Mammary epithelial cell (primary cell): ENCODE measurements at regions not wholly inside any gene's neighbourhood (a gene's known extent, or its start where the extent isn't known, plus 50 kb on each side); places are given as distances from the start of the nearest gene placed in this dataset.
"Not testable (repeated sequence)": the region's sequence is repeated elsewhere in the genome, so short reads cannot be mapped to it uniquely, and the experiment has no call there.

ENCODE experiments used
- CTCF ChIP-seq, 2 donors: IDR thresholded peaks in 1 of 2; conservative IDR thresholded peaks in 1 of 2; 2 replicates each; pipeline ENCODE4 v1.5.1; 2011 to 2012; ENCODE audit warnings: inconsistent platforms in 2 of 2, low read length in 2 of 2, mild to moderate bottlenecking in 2 of 2, control low read depth in 1 of 2, low read depth in 1 of 2; ENCODE audit not compliant: insufficient read depth in 1 of 2; ENCODE audit errors: extremely low read depth in 1 of 2
- EZH2 ChIP-seq: IDR thresholded peaks from 2 replicates; pipeline ENCODE4 v1.6.1; 2012; ENCODE audit warnings: low read length, inconsistent platforms, borderline replicate concordance

DNA sequence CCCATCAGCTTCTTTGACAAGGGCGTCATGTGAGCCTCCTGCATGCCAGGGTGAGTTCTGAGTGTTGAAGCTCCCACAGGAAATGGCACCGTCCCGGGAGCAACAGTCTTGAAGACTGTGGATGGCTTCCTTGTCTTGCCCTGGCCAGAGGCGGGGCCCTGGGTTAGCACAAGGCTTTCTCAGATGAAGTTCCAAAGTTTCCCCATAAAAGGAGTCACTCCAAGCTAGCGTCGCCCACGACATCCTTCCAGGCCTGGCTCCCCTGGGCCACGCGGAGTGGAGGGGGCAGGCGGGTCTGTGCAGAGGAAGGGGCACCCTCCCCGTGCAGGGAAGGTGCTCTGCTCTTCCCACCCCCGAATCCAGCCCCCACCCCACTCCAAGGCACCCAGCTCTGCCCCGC is 4426.1 kb upstream of the TPTE start:
- TF ChIP-seq CTCF (conservative IDR thresholded peaks at IDR 0.05 in 1 of 2, IDR thresholded peaks at IDR 0.05 in 1 of 2; ENCODE audit: extremely low read depth in 1 of 2, insufficient read depth in 1 of 2, low read depth in 1 of 2, low read length in 2 of 2); EZH2: not testable (repeated sequence)
